ENCODE measurements at regions not wholly inside any gene's neighbourhood (a gene's known extent, or its start where the extent isn't known, plus 50 kb on each side); places are given as distances from the start of the nearest gene placed in this dataset.

DNA sequence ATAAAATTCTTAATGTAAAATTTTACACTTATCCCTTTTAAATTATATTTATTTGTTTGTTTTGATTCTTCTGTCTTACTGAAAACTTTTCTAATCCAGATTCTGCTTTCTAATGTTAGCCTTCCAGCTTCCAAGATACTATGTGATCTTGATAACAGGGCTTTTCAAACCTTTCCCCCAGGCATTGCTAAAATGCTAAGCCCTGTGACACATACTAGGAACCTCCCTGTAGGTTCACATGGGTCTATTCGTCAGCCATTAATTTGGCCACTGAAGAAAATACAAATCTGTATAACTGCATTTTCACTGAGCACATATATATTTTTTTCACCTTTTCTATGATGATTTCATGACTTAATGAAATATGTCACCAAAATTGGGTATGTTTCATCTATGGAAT is 92.8 kb upstream of the MAP4K3 start:
- no peak overlapping the region for H3K4me3 Mint-ChIP-seq
- ATAC-seq (no peak), DNase-seq (no peak)
- peaks cover 0 to 1% (median 1%) of the 10 kb centered on the region in 5 donors for H3K27me3 Mint-ChIP-seq
- peaks cover 0 to 13% (median under 1%) of the 10 kb centered on the region in 4 donors for H3K4me1 Mint-ChIP-seq
- POLR2A ChIA-PET, result no interaction called here
- H3K9me3 Mint-ChIP-seq, result no peaks in the 10 kb centered on the region
- peaks cover 0 to 1% (median 0%) of the 10 kb centered on the region in 3 donors for H3K36me3 Mint-ChIP-seq
- no peak overlapping the region for H3K27ac Mint-ChIP-seq

DNA sequence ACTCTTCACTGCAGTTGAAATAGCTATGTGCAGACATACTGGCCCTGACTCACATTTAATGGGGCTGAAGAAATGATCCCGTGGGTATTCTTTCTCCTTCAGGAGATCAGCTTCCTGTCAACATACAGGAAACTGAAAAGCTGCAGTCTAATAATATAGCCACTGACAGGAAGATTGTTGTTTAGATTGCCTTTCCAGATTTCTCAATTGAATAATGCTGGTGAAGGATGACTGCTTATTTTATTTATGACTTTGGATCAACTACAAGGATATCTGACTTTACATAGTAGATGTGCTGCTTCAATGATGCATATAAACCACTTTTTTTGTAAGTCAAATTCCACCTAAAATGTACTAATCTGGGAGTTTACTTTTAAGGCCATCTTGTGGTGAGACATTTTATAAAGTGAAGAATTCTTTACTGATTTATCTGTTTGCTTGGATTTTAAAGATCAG is 93.4 kb upstream of the MAP4K3 start:
- Mint-ChIP-seq H3K27ac (no peak overlapping the region), H3K27me3 (peaks cover 0 to 1% (median 1%) of the 10 kb centered on the region in 5 donors), H3K36me3 (peaks cover 0 to 1% (median 0%) of the 10 kb centered on the region in 3 donors), H3K4me1 (peaks cover 0 to 13% (median under 1%) of the 10 kb centered on the region in 4 donors), H3K9me3 (no peaks in the 10 kb centered on the region), H3K4me3 (no peak overlapping the region)
- DNase-seq, result no peak
- ATAC-seq, result no peak
- POLR2A ChIA-PET, result no interaction called here

DNA sequence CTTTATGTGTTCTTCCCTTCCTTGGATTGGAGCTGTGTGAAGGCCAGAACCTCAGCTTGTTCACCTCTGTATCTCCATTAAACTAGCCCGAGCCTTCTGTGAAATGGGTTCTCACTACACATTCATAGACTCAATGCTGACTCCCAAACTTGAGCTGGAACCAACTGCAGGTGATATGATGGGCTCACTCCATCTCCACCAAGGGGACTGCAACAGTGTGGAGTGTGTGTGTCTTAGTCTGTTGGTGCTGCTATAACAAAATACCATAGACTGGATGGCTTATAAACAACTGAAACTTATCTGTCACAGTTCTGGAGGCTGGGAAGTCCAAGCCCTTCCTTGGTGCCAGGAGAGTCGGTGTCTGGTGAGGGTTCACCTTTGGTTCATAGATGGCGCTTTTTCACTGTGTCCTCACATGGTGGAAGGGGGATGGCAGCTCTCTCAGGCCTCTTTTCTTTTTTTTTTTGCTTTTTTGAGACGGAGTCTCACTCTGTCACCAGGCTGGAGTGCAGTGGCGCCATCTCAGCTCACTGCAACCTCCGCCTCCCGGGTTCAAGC is 94.2 kb upstream of the MAP4K3 start:
- no peak overlapping the region for H3K27ac Mint-ChIP-seq
- H3K9me3 Mint-ChIP-seq, result no peaks in the 10 kb centered on the region
- peaks cover 0 to 1% (median 1%) of the 10 kb centered on the region in 5 donors for H3K27me3 Mint-ChIP-seq
- no peak overlapping the region for H3K4me3 Mint-ChIP-seq
- POLR2A ChIA-PET, result no interaction called here
- DNase-seq (no peak), ATAC-seq (no peak)
- H3K4me1 Mint-ChIP-seq, result peaks cover 0 to 10% (median 0%) of the 10 kb centered on the region in 4 donors
- peaks cover 0 to 1% (median 0%) of the 10 kb centered on the region in 3 donors for H3K36me3 Mint-ChIP-seq

DNA sequence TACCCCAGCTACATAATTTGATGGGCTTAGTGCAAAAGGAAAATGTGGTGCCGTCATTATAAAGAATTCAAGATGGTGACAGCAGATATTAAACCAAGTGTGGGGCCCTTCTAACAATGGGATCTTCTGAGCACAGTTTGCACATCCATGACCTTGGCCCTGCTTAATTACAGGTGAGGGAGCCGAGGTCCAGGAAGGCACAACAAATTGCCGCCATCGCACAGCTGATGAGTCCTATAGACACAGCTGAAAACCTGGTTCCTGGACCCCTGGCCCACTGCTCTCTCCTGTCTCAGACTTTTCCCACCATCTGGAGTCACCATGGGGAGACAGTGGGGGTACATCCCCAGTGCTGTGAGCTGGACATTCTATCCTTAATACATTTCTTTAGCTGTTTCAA is 95.8 kb upstream of the MAP4K3 start:
- POLR2A ChIA-PET, result no interaction called here
- H3K27me3 Mint-ChIP-seq, result peaks cover 0 to 1% (median 1%) of the 10 kb centered on the region in 5 donors
- DNase-seq (no peak), ATAC-seq (no peak)
- no peak overlapping the region for H3K27ac Mint-ChIP-seq
- H3K36me3 Mint-ChIP-seq, result peaks cover 0 to 1% (median 0%) of the 10 kb centered on the region in 3 donors
- no peak overlapping the region for H3K4me3 Mint-ChIP-seq
- no peaks in the 10 kb centered on the region for H3K4me1 Mint-ChIP-seq
- H3K9me3 Mint-ChIP-seq, result peaks cover 0 to 2% (median 0%) of the 10 kb centered on the region in 9 donors

DNA sequence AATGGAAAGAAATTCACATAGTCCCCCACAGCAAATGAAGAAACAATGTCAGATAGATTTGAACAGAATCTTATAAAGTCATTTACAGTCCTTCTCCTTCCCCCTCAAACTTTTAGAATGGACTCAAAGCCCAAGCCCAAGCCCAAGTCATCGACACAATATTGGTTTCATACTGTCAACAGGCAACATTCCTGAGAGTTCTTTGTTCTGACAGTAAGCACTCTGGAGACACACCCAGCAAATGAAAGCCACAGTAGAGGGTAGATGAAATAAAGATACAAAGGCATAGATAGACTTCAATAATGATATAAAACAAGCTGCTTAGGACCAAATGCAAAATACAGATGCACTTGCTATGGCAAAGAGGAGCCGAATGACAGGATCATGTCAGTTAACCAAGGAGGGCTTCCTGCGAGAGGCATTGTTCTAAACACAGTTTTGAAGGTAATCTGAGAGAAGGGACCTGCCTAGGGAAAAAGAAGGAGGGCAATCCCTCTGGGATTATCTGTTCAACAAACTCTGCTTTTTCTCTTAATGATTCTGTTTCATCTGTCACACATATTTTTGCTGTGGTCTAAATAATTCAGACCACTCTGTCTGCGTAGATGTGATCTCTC is 97.1 kb upstream of the MAP4K3 start:
- ATAC-seq, result no peak
- Mint-ChIP-seq H3K36me3 (no peaks in the 10 kb centered on the region), H3K27ac (no peak overlapping the region), H3K4me3 (no peak overlapping the region), H3K9me3 (peaks cover 0 to 2% (median 0%) of the 10 kb centered on the region in 9 donors), H3K4me1 (no peaks in the 10 kb centered on the region), H3K27me3 (peaks cover 0 to 1% (median 1%) of the 10 kb centered on the region in 5 donors)
- DNase-seq, result no peak
- POLR2A ChIA-PET, result no interaction called here

DNA sequence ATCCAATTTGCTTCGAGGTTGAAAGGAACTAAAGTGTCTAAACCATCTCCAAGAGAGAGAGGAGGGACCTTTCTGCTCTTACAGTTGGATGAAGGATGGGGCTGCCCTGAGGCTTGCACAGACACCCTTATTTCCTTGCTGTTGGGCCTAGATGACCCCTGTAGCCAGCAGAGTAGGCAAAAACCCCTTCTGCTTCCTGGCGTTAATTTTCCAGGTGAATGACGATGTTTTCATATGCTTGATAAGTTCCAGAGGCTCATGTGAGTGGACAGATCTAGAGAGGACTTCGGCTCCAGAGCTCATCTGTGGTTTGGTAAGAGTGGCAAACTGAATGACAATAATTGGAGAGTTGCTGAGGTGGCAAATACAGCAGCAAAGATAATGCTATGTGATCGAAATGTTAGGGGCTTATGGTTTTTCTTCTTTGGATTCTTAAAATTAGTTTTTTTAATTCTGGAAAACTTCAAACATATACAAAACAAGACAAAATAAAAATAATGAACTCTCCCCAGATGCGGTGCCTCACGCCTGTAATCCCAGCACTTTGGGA is 98.6 kb upstream of the MAP4K3 start:
- Mint-ChIP-seq H3K4me1 (no peaks in the 10 kb centered on the region), H3K36me3 (no peaks in the 10 kb centered on the region), H3K27ac (no peak overlapping the region), H3K9me3 (peaks cover 0 to 2% (median 0%) of the 10 kb centered on the region in 9 donors), H3K27me3 (peaks cover 0 to 1% (median 1%) of the 10 kb centered on the region in 5 donors), H3K4me3 (no peak overlapping the region)
- ATAC-seq (no peak), DNase-seq (no peak)
- POLR2A ChIA-PET, result no interaction called here

DNA sequence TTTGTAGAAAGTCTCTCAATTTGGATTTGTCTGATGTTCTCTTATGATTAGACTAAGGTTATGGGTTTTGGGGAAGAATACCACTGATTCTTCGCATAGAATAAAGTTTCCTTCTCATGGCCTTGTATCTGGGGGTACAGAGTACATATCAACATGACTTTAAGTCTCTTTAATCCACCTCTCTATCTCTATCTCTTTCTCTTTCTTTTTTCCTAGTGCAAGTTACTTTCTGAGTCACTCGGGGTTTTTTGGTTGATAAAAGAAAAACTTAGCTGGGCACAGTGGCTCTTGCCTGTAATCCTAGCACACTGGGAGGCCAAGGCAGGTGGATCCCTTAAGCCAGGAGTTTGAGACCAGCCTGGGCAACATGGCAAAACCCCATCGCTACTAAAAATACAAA is 100.1 kb upstream of the MAP4K3 start:
- no peak for DNase-seq
- Mint-ChIP-seq H3K27me3 (peaks cover 0 to 3% (median 1%) of the 10 kb centered on the region in 5 donors), H3K36me3 (no peaks in the 10 kb centered on the region), H3K27ac (no peak overlapping the region), H3K9me3 (peaks cover 0 to 2% (median 0%) of the 10 kb centered on the region in 9 donors), H3K4me3 (no peak overlapping the region), H3K4me1 (no peaks in the 10 kb centered on the region)
- ATAC-seq, result no peak
- POLR2A ChIA-PET, result no interaction called here

DNA sequence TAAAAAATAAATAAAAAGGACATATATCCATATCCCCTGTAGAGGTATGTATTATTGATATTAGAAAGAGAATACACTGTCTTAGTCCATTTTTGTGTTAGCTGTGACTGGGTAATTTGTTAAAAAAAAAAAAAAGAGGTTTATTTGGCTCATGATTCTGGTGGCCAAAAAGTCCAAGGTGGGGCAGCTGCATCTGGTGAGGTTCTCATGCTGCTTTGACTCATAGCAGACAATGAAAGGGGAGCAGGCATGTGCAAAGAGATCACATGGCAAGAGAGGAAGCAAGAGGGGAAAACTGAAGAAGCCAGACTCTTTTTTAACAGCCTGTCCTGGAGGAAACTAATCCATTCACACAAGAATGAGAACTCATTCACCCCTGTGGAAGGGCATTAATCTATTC is 101.6 kb upstream of the MAP4K3 start:
- H3K27ac Mint-ChIP-seq, result no peak overlapping the region
- POLR2A ChIA-PET, result no interaction called here
- no peaks in the 10 kb centered on the region for H3K36me3 Mint-ChIP-seq
- H3K9me3 Mint-ChIP-seq, result peaks cover 0 to 2% (median 0%) of the 10 kb centered on the region in 9 donors
- no peak overlapping the region for H3K4me3 Mint-ChIP-seq
- ATAC-seq (no peak), DNase-seq (no peak)
- H3K4me1 Mint-ChIP-seq, result no peaks in the 10 kb centered on the region
- H3K27me3 Mint-ChIP-seq, result peaks cover 0 to 3% (median 1%) of the 10 kb centered on the region in 5 donors

DNA sequence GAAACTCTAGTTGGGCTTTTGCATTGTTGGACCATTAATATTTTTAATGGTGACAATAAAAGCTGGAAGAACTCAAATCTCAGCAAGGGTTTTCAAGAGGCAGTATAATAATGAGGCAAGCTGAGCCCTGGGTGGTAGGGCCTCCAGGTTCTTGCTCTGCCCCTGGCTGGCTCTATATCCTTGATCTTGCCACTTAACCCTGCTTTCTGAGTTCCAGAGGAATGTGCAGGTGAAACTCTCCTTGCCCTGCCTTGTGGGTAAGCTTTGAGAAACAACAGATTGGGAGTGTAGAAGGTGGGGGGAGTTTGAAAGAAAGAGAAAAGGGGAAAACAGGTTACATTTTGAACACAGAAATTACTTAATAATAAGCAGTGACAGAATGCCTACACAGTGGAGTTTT is 103.3 kb upstream of the MAP4K3 start:
- Mint-ChIP-seq H3K4me1 (no peaks in the 10 kb centered on the region), H3K36me3 (no peaks in the 10 kb centered on the region), H3K4me3 (no peak overlapping the region), H3K27me3 (peaks cover 0 to 7% (median 0%) of the 10 kb centered on the region in 5 donors), H3K27ac (no peak overlapping the region), H3K9me3 (peaks cover 0 to 2% (median 0%) of the 10 kb centered on the region in 9 donors)
- POLR2A ChIA-PET, result no interaction called here
- DNase-seq (no peak), ATAC-seq (no peak)

DNA sequence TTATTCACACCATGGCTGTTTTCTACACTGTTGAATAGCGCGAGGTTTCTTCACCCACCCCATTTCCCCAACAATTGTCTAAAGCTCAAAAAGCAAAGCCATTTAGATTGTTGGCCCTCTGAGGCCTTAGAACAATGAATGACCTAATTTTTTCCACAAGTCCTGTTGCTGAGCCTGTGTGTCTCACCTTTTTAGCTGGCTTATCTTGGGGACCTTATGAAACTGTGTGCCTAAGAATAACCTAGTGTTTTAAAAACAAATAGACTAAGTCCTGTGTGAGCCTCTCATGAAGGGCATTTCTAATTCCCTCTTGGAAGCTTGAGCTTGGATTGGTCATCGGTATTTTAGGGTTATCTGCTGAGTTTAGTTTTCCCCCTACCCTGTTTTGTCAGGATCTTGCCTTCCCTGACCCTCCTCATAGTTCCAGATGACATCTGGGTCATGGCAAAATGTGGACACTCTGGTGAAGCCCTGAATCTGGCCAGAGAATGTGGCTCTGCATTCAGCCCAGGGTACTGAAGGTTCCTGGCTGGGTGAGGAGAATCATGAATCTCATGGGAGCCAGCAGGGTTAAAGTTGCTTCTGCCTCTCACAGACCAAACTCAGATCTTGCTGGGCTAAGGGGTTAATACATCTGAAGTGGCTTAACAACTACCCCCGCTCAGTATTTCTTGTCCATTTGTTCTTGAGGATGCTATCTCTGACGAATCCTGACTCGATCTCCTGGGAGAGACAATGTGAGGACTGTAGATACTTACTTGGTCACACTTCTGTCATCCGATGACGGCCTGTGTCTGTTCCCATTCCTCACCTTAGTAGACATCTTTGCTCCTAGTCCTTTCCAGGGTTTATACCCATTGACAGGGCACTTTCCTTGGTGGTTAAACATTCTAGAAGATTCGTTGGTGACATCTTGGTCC is 104.2 kb upstream of the MAP4K3 start:
- H3K36me3 Mint-ChIP-seq, result no peaks in the 10 kb centered on the region
- ATAC-seq (no peak), DNase-seq (no peak)
- POLR2A ChIA-PET, result no interaction called here
- H3K27ac Mint-ChIP-seq, result no peak overlapping the region
- no peak overlapping the region for H3K4me3 Mint-ChIP-seq
- H3K27me3 Mint-ChIP-seq, result peaks cover 0 to 7% (median 0%) of the 10 kb centered on the region in 5 donors
- peaks cover 0 to 2% (median 0%) of the 10 kb centered on the region in 9 donors for H3K9me3 Mint-ChIP-seq
- H3K4me1 Mint-ChIP-seq, result no peaks in the 10 kb centered on the region

DNA sequence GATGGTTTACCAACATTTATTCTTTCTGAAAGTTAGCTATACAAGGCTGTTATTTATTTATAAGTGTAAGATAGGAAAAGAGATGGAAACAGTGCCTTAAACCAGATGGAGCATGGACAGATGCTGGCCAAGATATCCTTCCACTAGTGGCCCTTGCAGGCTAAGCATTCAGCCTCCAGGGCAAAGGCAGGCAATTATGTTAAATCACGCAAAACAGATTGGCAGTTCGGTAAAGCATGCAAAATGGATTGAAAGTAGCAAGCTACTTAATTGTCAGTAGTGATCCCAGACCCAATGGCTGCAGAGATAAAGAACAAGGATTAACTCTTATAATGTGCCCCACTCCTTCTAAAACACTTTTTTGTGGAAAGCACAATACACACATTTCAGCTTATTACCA is 105.4 kb upstream of the MAP4K3 start:
- Mint-ChIP-seq H3K36me3 (no peaks in the 10 kb centered on the region), H3K9me3 (peaks cover 0 to 2% (median 0%) of the 10 kb centered on the region in 9 donors), H3K27me3 (peaks cover 0 to 7% (median 0%) of the 10 kb centered on the region in 5 donors), H3K4me1 (no peaks in the 10 kb centered on the region), H3K4me3 (no peak overlapping the region), H3K27ac (no peak overlapping the region)
- POLR2A ChIA-PET, result no interaction called here
- ATAC-seq (no peak), DNase-seq (no peak)

DNA sequence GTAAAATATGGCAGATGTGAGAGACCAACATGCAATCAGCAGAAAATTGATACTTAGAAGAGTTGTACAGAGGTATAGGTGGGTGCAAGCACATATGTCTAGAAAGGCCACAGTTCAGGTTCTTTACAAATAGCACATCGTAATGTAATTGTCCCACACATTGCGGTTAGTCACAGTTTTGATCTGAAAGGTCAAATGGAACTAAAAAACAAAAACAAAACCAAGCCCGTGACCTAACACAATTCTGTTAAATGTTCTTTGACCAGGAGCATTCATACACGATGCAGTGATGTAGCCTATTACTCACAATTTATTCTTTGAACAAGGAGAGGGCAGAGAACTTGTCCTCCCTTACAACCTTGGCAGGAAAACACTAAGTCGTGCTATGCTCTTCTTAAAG is 108.9 kb upstream of the MAP4K3 start:
- no peaks in the 10 kb centered on the region for H3K36me3 Mint-ChIP-seq
- POLR2A ChIA-PET, result no interaction called here

DNA sequence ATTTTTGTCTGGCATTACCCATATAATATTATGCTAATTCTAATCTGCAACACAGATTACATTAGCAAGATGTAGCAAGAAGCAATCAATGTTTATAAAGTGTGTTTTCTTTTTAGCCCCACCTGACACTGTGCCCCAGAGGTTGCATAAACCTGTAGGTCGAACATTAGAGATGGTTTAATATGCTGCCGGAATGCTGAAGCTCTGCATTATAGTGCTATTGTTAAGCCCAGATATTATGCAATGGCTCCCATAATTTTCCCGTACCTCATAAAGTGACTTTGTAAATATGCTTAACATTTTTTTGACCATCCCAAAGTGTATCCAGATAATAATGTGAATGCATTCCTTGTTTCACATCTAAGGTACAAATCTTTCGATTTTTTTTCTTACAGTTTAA is 109.3 kb upstream of the MAP4K3 start:
- ATAC-seq, result no peak
- no peak overlapping the region for H3K4me3 Mint-ChIP-seq
- no peak for DNase-seq
- peaks cover 0 to 12% (median 0%) of the 10 kb centered on the region in 5 donors for H3K27me3 Mint-ChIP-seq
- POLR2A ChIA-PET, result no interaction called here
- H3K27ac Mint-ChIP-seq, result no peak overlapping the region
- H3K36me3 Mint-ChIP-seq, result no peaks in the 10 kb centered on the region
- H3K9me3 Mint-ChIP-seq, result no peaks in the 10 kb centered on the region
- peaks cover 0 to 2% (median 0%) of the 10 kb centered on the region in 4 donors for H3K4me1 Mint-ChIP-seq

More for the DNA sequence above, 108.9 kb upstream of the MAP4K3 start:
- Mint-ChIP-seq H3K27me3 (peaks cover 0 to 12% (median 0%) of the 10 kb centered on the region in 5 donors), H3K27ac (no peak overlapping the region), H3K4me1 (peaks cover 0 to 2% (median 0%) of the 10 kb centered on the region in 4 donors), H3K4me3 (no peak overlapping the region), H3K9me3 (no peaks in the 10 kb centered on the region)
- no peak for DNase-seq
- ATAC-seq, result no peak
